HG03139 (cell line): ENCODE measurements at regions not wholly inside any gene's neighbourhood (a gene's known extent, or its start where the extent isn't known, plus 50 kb on each side); places are given as distances from the start of the nearest gene placed in this dataset.

Experiments used
- ATAC-seq: cut with Tn5 transposase; IDR thresholded peaks from one replicate; pipeline ENCODE4 v1.9.1; 2021; ENCODE audit not compliant: unreplicated experiment

GRCh38 chr16:73714976-73715375 lies 581.6 kb upstream of the PSMD7 start:
- ATAC-seq, result no peak

- no peak for ATAC-seq
Observed at GRCh38 chr16:73713778-73714495, 582.7 kb upstream of the PSMD7 start.

GRCh38 chr16:73713251-73713650 lies 583.4 kb upstream of the PSMD7 start:
- no peak for ATAC-seq

- ATAC-seq, result no peak
Observed at GRCh38 chr16:73711406-73712080, 585.1 kb upstream of the PSMD7 start.

- ATAC-seq, result no peak
Observed at GRCh38 chr16:73710526-73710925, 586.1 kb upstream of the PSMD7 start.

- no peak for ATAC-seq
Observed at GRCh38 chr16:73707863-73708262, 588.8 kb upstream of the PSMD7 start.

GRCh38 chr16:73703891-73704290 lies 592.7 kb upstream of the PSMD7 start:
- no peak for ATAC-seq

- no peak for ATAC-seq
Observed at GRCh38 chr16:73697336-73697735, 599.3 kb upstream of the PSMD7 start.

- ATAC-seq, result no peak
Observed at GRCh38 chr16:73692861-73693260, 603.8 kb upstream of the PSMD7 start.

- ATAC-seq, result no peak
Observed at GRCh38 chr16:73683804-73684203, 612.8 kb upstream of the PSMD7 start.

GRCh38 chr16:73672135-73672534 lies 624.2 kb upstream of the ZFHX3 start:
- no peak for ATAC-seq

GRCh38 chr16:73670836-73671820 lies 623.2 kb upstream of the ZFHX3 start:
- no peak for ATAC-seq

- ATAC-seq, result no peak
Observed at GRCh38 chr16:73669535-73670274, 621.8 kb upstream of the ZFHX3 start.

- no peak for ATAC-seq
Observed at GRCh38 chr16:73663720-73664119, 615.8 kb upstream of the ZFHX3 start.

- no peak for ATAC-seq
Observed at GRCh38 chr16:73636196-73636595, 588.3 kb upstream of the ZFHX3 start.

- no peak for ATAC-seq
Observed at GRCh38 chr16:73629011-73629410, 581.1 kb upstream of the ZFHX3 start.

GRCh38 chr16:73617738-73618137 lies 569.8 kb upstream of the ZFHX3 start:
- ATAC-seq, result no peak

GRCh38 chr16:73616770-73617169 lies 568.8 kb upstream of the ZFHX3 start:
- ATAC-seq, result no peak

GRCh38 chr16:73616166-73616753 lies 568.3 kb upstream of the ZFHX3 start:
- ATAC-seq, result no peak
